Type B pancreatic cell (in vitro differentiated cells): ENCODE measurements at regions not wholly inside any gene's neighbourhood (a gene's known extent, or its start where the extent isn't known, plus 50 kb on each side); places are given as distances from the start of the nearest gene placed in this dataset.

Experiments used
- DNase-seq: peaks from one replicate; pipeline ENCODE4 v3.0.0; 2021; ENCODE audit warnings: mixed read lengths; ENCODE audit not compliant: unreplicated experiment; ENCODE audit errors: extremely low spot score
- H3K27ac Mint-ChIP-seq: 2 replicates; pipeline ENCODE4 v1.8.0; 2021; ENCODE audit warnings: mild to moderate bottlenecking, mixed read lengths
- H3K27me3 Mint-ChIP-seq: 2 replicates; pipeline ENCODE4 v1.8.0; 2021; ENCODE audit warnings: mixed read lengths
- H3K36me3 Mint-ChIP-seq: 2 replicates; pipeline ENCODE4 v1.8.0; 2021; ENCODE audit warnings: mixed read lengths
- H3K4me1 Mint-ChIP-seq: one replicate; pipeline ENCODE4 v1.8.0; 2021; ENCODE audit warnings: mixed read lengths; ENCODE audit not compliant: unreplicated experiment
- H3K4me3 Mint-ChIP-seq: 2 replicates; pipeline ENCODE4 v1.8.0; 2021; ENCODE audit warnings: mild to moderate bottlenecking, mixed read lengths
- H3K9me3 Mint-ChIP-seq: 2 replicates; pipeline ENCODE4 v1.8.0; 2021; ENCODE audit warnings: mixed read lengths
- TF ChIP-seq, protein P1 (sequence below): fragments of 200-600 bp; sonication (generic); conservative IDR thresholded peaks from 2 replicates; pipeline ENCODE4 v1.5.0; 2021; ENCODE audit warnings: antibody characterized with exemption, mild to moderate bottlenecking

GRCh38 chr4:136811496-136812077, 720.7 kb downstream of the PCDH18 start:
- TF ChIP-seq, protein P1, sequence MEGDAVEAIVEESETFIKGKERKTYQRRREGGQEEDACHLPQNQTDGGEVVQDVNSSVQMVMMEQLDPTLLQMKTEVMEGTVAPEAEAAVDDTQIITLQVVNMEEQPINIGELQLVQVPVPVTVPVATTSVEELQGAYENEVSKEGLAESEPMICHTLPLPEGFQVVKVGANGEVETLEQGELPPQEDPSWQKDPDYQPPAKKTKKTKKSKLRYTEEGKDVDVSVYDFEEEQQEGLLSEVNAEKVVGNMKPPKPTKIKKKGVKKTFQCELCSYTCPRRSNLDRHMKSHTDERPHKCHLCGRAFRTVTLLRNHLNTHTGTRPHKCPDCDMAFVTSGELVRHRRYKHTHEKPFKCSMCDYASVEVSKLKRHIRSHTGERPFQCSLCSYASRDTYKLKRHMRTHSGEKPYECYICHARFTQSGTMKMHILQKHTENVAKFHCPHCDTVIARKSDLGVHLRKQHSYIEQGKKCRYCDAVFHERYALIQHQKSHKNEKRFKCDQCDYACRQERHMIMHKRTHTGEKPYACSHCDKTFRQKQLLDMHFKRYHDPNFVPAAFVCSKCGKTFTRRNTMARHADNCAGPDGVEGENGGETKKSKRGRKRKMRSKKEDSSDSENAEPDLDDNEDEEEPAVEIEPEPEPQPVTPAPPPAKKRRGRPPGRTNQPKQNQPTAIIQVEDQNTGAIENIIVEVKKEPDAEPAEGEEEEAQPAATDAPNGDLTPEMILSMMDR, result no peak
- no peak overlapping the region for H3K27ac Mint-ChIP-seq
- no peaks in the 10 kb centered on the region for H3K9me3 Mint-ChIP-seq
- DNase-seq, result no peak
- no peaks in the 10 kb centered on the region for H3K4me1 Mint-ChIP-seq
- no peaks in the 10 kb centered on the region for H3K36me3 Mint-ChIP-seq
- H3K4me3 Mint-ChIP-seq, result no peak overlapping the region
- H3K27me3 Mint-ChIP-seq, result no peaks in the 10 kb centered on the region

DNA sequence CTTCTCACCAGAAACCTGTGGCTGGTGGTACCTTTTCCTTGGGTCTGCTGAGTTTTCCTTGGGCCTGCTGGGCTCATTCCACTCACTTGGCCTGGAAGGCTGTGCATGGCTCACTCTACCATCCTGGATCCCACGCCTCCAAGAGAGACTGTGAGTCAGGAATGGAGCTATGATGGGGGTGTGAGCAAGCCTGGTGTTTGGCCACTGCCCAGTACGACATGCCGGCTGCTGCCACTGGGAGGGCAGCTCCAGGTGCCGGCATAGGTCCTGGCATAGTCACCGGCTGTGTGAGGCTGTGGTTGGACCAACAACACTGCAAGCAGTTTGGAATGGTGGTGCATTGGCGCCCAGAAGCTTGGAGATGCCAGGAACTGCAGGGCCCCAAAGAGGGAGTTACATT, 721.7 kb downstream of the PCDH18 start:
- TF ChIP-seq, protein P1, result no peak
- no peak for DNase-seq
- Mint-ChIP-seq H3K9me3 (peaks cover 6% of the 10 kb centered on the region), H3K4me1 (no peaks in the 10 kb centered on the region), H3K27me3 (no peaks in the 10 kb centered on the region), H3K36me3 (no peaks in the 10 kb centered on the region), H3K27ac (no peak overlapping the region), H3K4me3 (no peak overlapping the region)

GRCh38 chr4:136806844-136807243, 725.5 kb downstream of the PCDH18 start:
- TF ChIP-seq, protein P1, result no peak

GRCh38 chr4:136805617-136806016, 726.7 kb downstream of the PCDH18 start:
- H3K4me3 Mint-ChIP-seq, result no peak overlapping the region
- no peak overlapping the region for H3K27ac Mint-ChIP-seq
- H3K9me3 Mint-ChIP-seq, result peaks cover 10% of the 10 kb centered on the region
- no peak for DNase-seq
- peaks cover 18% of the 10 kb centered on the region for H3K4me1 Mint-ChIP-seq
- TF ChIP-seq, protein P1, result no peak
- no peaks in the 10 kb centered on the region for H3K36me3 Mint-ChIP-seq
- H3K27me3 Mint-ChIP-seq, result peaks cover 4% of the 10 kb centered on the region

More at GRCh38 chr4:136806844-136807243, 725.5 kb downstream of the PCDH18 start:
- peaks cover 18% of the 10 kb centered on the region for H3K4me1 Mint-ChIP-seq
- H3K27ac Mint-ChIP-seq, result no peak overlapping the region
- no peak for DNase-seq
- peaks cover 10% of the 10 kb centered on the region for H3K9me3 Mint-ChIP-seq
- H3K4me3 Mint-ChIP-seq, result no peak overlapping the region
- H3K27me3 Mint-ChIP-seq, result peaks cover 4% of the 10 kb centered on the region
- no peaks in the 10 kb centered on the region for H3K36me3 Mint-ChIP-seq

GRCh38 chr4:136803433-136803832, 728.9 kb downstream of the PCDH18 start:
- H3K4me1 Mint-ChIP-seq, result peaks cover 18% of the 10 kb centered on the region
- no peaks in the 10 kb centered on the region for H3K36me3 Mint-ChIP-seq
- H3K9me3 Mint-ChIP-seq, result peaks cover 17% of the 10 kb centered on the region
- no peak overlapping the region for H3K27ac Mint-ChIP-seq
- no peak overlapping the region for H3K4me3 Mint-ChIP-seq
- DNase-seq, result no peak
- H3K27me3 Mint-ChIP-seq, result peaks cover 6% of the 10 kb centered on the region
- TF ChIP-seq, protein P1, result no peak

GRCh38 chr4:136800248-136800647, 732.0 kb downstream of the PCDH18 start:
- Mint-ChIP-seq H3K36me3 (no peaks in the 10 kb centered on the region), H3K4me3 (no peak overlapping the region), H3K27me3 (peaks cover 6% of the 10 kb centered on the region), H3K4me1 (peaks cover 18% of the 10 kb centered on the region), H3K9me3 (peaks cover 8% of the 10 kb centered on the region), H3K27ac (no peak overlapping the region)
- TF ChIP-seq, protein P1, result no peak
- no peak for DNase-seq
